ENCODE measurements at regions not wholly inside any gene's neighbourhood (a gene's known extent, or its start where the extent isn't known, plus 50 kb on each side); places are given as distances from the start of the nearest gene placed in this dataset.
"Not testable (repeated sequence)": the region's sequence is repeated elsewhere in the genome, so short reads cannot be mapped to it uniquely, and the experiment has no call there.

- CTCF ChIA-PET, result no interaction called here
- POLR2A ChIA-PET, result no interaction called here
- H3K4me3 ChIP-seq (ENCODE audit: low read depth, low read length), result no peak overlapping the region
- DNase-seq (ENCODE audit: low read depth, low spot score), result no peak
- TF ChIP-seq CTCF (IDR thresholded peaks at IDR 0.05; ENCODE audit: insufficient read depth, low read length, missing control alignments), result no peak
These were observed 377.0 kb downstream of the TCERG1L start for GRCh38 chr10:130934293-130935127.

GRCh38 chr10:130935128-130935439 is 376.4 kb downstream of the TCERG1L start:
- TF ChIP-seq CTCF (IDR thresholded peaks at IDR 0.05; ENCODE audit: insufficient read depth, low read length, missing control alignments), result no peak
- H3K4me3 ChIP-seq (ENCODE audit: low read depth, low read length), result no peak overlapping the region
- DNase-seq (ENCODE audit: low read depth, low spot score), result no peak
- CTCF ChIA-PET, result no interaction called here
- POLR2A ChIA-PET, result no interaction called here

GRCh38 chr10:130935897-130936550 is 375.5 kb downstream of the TCERG1L start:
- H3K4me3 ChIP-seq (ENCODE audit: low read depth, low read length), result no peak overlapping the region
- CTCF ChIA-PET, result no interaction called here
- TF ChIP-seq CTCF (IDR thresholded peaks at IDR 0.05; ENCODE audit: insufficient read depth, low read length, missing control alignments), result no peak
- no peak for DNase-seq (ENCODE audit: low read depth, low spot score)
- POLR2A ChIA-PET, result no interaction called here

- no peak for TF ChIP-seq CTCF (IDR thresholded peaks at IDR 0.05; ENCODE audit: insufficient read depth, low read length, missing control alignments)
- no peak for DNase-seq (ENCODE audit: low read depth, low spot score)
- no peak overlapping the region for H3K4me3 ChIP-seq (ENCODE audit: low read depth, low read length)
- POLR2A ChIA-PET, result no interaction called here
- CTCF ChIA-PET, result no interaction called here
These were observed 374.7 kb downstream of the TCERG1L start for GRCh38 chr10:130936851-130937250.

- no peak for TF ChIP-seq CTCF (IDR thresholded peaks at IDR 0.05; ENCODE audit: insufficient read depth, low read length, missing control alignments)
- no peak overlapping the region for H3K4me3 ChIP-seq (ENCODE audit: low read depth, low read length)
- ChIA-PET CTCF (no interaction called here), POLR2A (no interaction called here)
- no peak for DNase-seq (ENCODE audit: low read depth, low spot score)
These were observed 373.5 kb downstream of the TCERG1L start for GRCh38 chr10:130938051-130938450.

GRCh38 chr10:130938891-130939290 is 372.6 kb downstream of the TCERG1L start:
- POLR2A ChIA-PET; H3K4me3 ChIP-seq (ENCODE audit: low read depth, low read length); DNase-seq (ENCODE audit: low read depth, low spot score); CTCF ChIA-PET: not testable (repeated sequence)

- no peak for TF ChIP-seq CTCF (IDR thresholded peaks at IDR 0.05; ENCODE audit: insufficient read depth, low read length, missing control alignments)
- POLR2A ChIA-PET, result no interaction called here
- no peak for DNase-seq (ENCODE audit: low read depth, low spot score)
- CTCF ChIA-PET, result no interaction called here
- H3K4me3 ChIP-seq (ENCODE audit: low read depth, low read length), result no peak overlapping the region
These were observed 369.6 kb downstream of the TCERG1L start for GRCh38 chr10:130941886-130942285.
